GM23338 (cell line): ENCODE measurements at regions not wholly inside any gene's neighbourhood (a gene's known extent, or its start where the extent isn't known, plus 50 kb on each side); places are given as distances from the start of the nearest gene placed in this dataset.

Experiments used
- ATAC-seq: fragments of 200-7000 bp; cut with Tn5 transposase; 3 replicates; pipeline ENCODE4 v1.9.1; 2020
- DNase-seq: peaks from one replicate; pipeline ENCODE4 v3.0.0-alpha.2; 2015; ENCODE audit warnings: low spot score
- H2AFZ ChIP-seq: fragments of 200-600 bp; sonication (generic); 2 replicates; pipeline ENCODE4 v1.8.0; 2016; ENCODE audit warnings: antibody characterized with exemption, mild to moderate bottlenecking, moderate library complexity
- H3F3A ChIP-seq: fragments of 200-600 bp; sonication (generic); replicated peaks from 2 replicates; pipeline ENCODE4 v1.8.0; 2017; ENCODE audit warnings: antibody characterized with exemption, mixed run types, low read depth
- H3K27ac ChIP-seq: fragments of 200-600 bp; sonication (generic); 2 replicates; pipeline ENCODE4 v1.6.1; 2016; ENCODE audit warnings: low read depth
- H3K27me3 ChIP-seq: fragments of 200-600 bp; sonication (generic); 2 replicates; pipeline ENCODE4 v1.8.0; 2016; ENCODE audit warnings: mild to moderate bottlenecking, mixed run types, moderate library complexity; ENCODE audit not compliant: insufficient read depth
- H3K36me3 ChIP-seq: fragments of 200-600 bp; sonication (generic); 2 replicates; pipeline ENCODE4 v1.8.0; 2016; ENCODE audit warnings: mild to moderate bottlenecking; ENCODE audit not compliant: insufficient read depth
- H3K4me1 ChIP-seq: fragments of 200-600 bp; sonication (generic); 2 replicates; pipeline ENCODE4 v1.8.0; 2016; ENCODE audit warnings: mild to moderate bottlenecking, moderate library complexity; ENCODE audit not compliant: insufficient read depth
- H3K4me2 ChIP-seq: fragments of 200-600 bp; sonication (generic); 2 replicates; pipeline ENCODE4 v1.7.1; 2017; ENCODE audit warnings: mixed run types
- H3K4me3 ChIP-seq: fragments of 200-600 bp; sonication (generic); 2 replicates; pipeline ENCODE4 v1.6.1; 2016; ENCODE audit warnings: mixed run types
- H3K79me2 ChIP-seq: fragments of 200-600 bp; sonication (generic); replicated peaks from 2 replicates; pipeline ENCODE4 v1.8.0; 2017; ENCODE audit warnings: mild to moderate bottlenecking; ENCODE audit not compliant: insufficient read depth
- H3K9me2 ChIP-seq: fragments of 200-600 bp; sonication (generic); 2 replicates; pipeline ENCODE4 v1.8.0; 2017; ENCODE audit not compliant: insufficient read depth
- H4K20me1 ChIP-seq: fragments of 200-600 bp; sonication (generic); replicated peaks from 2 replicates; pipeline ENCODE4 v1.8.0; 2017; ENCODE audit warnings: mild to moderate bottlenecking; ENCODE audit not compliant: insufficient read depth
- H3K27ac Mint-ChIP-seq: 2 replicates; pipeline ENCODE4 v1.8.0; 2020; ENCODE audit warnings: inconsistent platforms, mild to moderate bottlenecking, moderate library complexity, mixed read lengths
- H3K27me3 Mint-ChIP-seq: 3 replicates; pipeline ENCODE4 v1.8.0; 2022; ENCODE audit warnings: low read depth, mild to moderate bottlenecking, moderate library complexity, mixed read lengths, inconsistent platforms; ENCODE audit not compliant: insufficient read depth, poor library complexity
- H3K36me3 Mint-ChIP-seq: 3 replicates; pipeline ENCODE4 v1.8.0; 2021; ENCODE audit warnings: low read depth, mild to moderate bottlenecking, inconsistent platforms, moderate library complexity, mixed read lengths
- H3K4me1 Mint-ChIP-seq: 3 replicates; pipeline ENCODE4 v1.8.0; 2020; ENCODE audit warnings: mild to moderate bottlenecking, inconsistent platforms, mixed read lengths
- H3K4me3 Mint-ChIP-seq: 3 replicates; pipeline ENCODE4 v1.8.0; 2021; ENCODE audit warnings: moderate library complexity, mild to moderate bottlenecking, inconsistent platforms, mixed read lengths
- H3K9me3 Mint-ChIP-seq: 3 replicates; pipeline ENCODE4 v1.8.0; 2020; ENCODE audit warnings: moderate library complexity, mild to moderate bottlenecking, inconsistent platforms, mixed read lengths
- CREB1 ChIP-seq: fragments of 250-450 bp; sonication (Bioruptor Pico); IDR thresholded peaks from 2 replicates; pipeline ENCODE4 v1.5.0; 2020; ENCODE audit warnings: low read depth, mild to moderate bottlenecking, moderate library complexity
- EZH2 ChIP-seq: fragments of 200-600 bp; sonication (generic); IDR thresholded peaks from one replicate; pipeline ENCODE4 v1.8.0; 2017; ENCODE audit warnings: antibody characterized with exemption, mild to moderate bottlenecking, low read depth; ENCODE audit not compliant: unreplicated experiment
- JUNB ChIP-seq: IDR thresholded peaks from one replicate; pipeline ENCODE4 v1.6.1; 2016; ENCODE audit warnings: antibody characterized with exemption; ENCODE audit not compliant: unreplicated experiment
- NANOG ChIP-seq: IDR thresholded peaks from 2 replicates; pipeline ENCODE4 v1.6.1; 2016; ENCODE audit warnings: antibody characterized with exemption, borderline replicate concordance
- POLR2AphosphoS5 ChIP-seq: IDR thresholded peaks from 2 replicates; pipeline ENCODE4 v1.6.1; 2016; ENCODE audit warnings: antibody characterized with exemption, low read depth
- STAT1 ChIP-seq: IDR thresholded peaks from one replicate; pipeline ENCODE4 v1.6.1; 2016; ENCODE audit warnings: antibody characterized with exemption; ENCODE audit not compliant: unreplicated experiment
- ZNF331 ChIP-seq: fragments of 250-450 bp; sonication (Bioruptor Pico); IDR thresholded peaks from 2 replicates; pipeline ENCODE4 v1.5.0; 2020; ENCODE audit warnings: low read depth, mild to moderate bottlenecking, moderate library complexity
- TF ChIP-seq, protein P1 (sequence below): fragments of 250-450 bp; sonication (Bioruptor Pico); IDR thresholded peaks from 2 replicates; pipeline ENCODE4 v1.5.0; 2020; ENCODE audit warnings: mild to moderate bottlenecking, moderate library complexity
- TF ChIP-seq, protein P2 (sequence below): IDR thresholded peaks from one replicate; pipeline ENCODE4 v1.6.1; 2018; ENCODE audit warnings: antibody characterized with exemption; ENCODE audit not compliant: unreplicated experiment
- TF ChIP-seq, protein P3 (sequence below): IDR thresholded peaks from 2 replicates; pipeline ENCODE4 v1.6.1; 2016; ENCODE audit warnings: antibody characterized with exemption

DNA sequence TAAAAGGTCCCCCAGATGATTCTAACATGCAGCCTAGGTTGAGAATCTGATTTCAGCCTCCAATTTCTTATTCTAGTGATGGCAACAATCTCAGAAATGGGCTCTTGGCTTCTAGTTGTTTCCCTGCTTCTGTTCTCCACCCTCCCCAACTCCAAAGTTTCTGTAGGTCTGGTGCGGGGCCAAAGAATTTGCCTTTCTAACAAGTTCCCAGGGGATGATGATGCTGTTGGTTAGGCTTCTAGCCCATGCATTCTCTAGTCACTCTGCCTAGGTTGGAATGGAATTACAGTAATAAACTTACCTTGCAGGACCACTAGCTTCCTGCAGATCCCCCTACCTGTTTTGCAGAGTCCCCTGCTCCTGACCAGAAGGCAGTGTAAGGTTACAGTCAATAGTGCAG is 103.2 kb upstream of the PPP2R3A start:
- Mint-ChIP-seq H3K4me3 (no peak overlapping the region), H3K4me1 (no peaks in the 10 kb centered on the region)

DNA sequence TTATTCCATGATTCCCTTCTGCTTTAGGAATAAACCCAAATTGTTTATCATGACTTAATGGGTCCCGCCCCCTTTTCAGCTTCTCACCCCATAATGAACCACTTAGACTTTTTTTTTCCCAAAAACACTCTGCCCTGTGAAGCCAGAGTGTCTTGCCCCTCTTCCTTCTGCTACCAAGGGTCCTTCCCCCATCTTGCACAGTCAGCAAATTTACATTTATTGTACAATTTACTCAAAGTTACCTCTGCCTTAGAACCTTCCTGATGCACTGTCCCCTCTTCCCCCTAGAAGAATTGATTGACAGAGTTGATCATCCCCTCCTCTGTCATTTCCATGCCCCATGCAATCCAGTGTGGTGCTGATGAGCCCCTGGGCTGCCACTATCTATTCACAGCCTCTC is 101.5 kb upstream of the PPP2R3A start:
- H3K9me3 Mint-ChIP-seq, result no peaks in the 10 kb centered on the region
- DNase-seq (no peak), ATAC-seq (no peak)
- Histone ChIP-seq H3K27me3 (no peaks in the 10 kb centered on the region), H2AFZ (no peak overlapping the region), H3K4me1 (no peaks in the 10 kb centered on the region), H3K4me3 (no peak overlapping the region), H3K36me3 (no peaks in the 10 kb centered on the region), H4K20me1 (no peaks in the 10 kb centered on the region), H3K27ac (no peak overlapping the region), H3K4me2 (no peak overlapping the region), H3K79me2 (no peaks in the 10 kb centered on the region), H3K9me2 (peaks cover 22% of the 10 kb centered on the region), H3F3A (no peaks in the 10 kb centered on the region)
- no peaks in the 10 kb centered on the region for H3K27me3 Mint-ChIP-seq
- no peak overlapping the region for H3K27ac Mint-ChIP-seq
- no peaks in the 10 kb centered on the region for H3K4me1 Mint-ChIP-seq
- H3K4me3 Mint-ChIP-seq, result no peak overlapping the region
- H3K36me3 Mint-ChIP-seq, result no peaks in the 10 kb centered on the region
- TF ChIP-seq STAT1, result no peak
- no peak for TF ChIP-seq POLR2AphosphoS5
- no peak for TF ChIP-seq JUNB
- TF ChIP-seq ZNF331 (CRISPR knock-in tag), result no peak
- TF ChIP-seq, protein P1, sequence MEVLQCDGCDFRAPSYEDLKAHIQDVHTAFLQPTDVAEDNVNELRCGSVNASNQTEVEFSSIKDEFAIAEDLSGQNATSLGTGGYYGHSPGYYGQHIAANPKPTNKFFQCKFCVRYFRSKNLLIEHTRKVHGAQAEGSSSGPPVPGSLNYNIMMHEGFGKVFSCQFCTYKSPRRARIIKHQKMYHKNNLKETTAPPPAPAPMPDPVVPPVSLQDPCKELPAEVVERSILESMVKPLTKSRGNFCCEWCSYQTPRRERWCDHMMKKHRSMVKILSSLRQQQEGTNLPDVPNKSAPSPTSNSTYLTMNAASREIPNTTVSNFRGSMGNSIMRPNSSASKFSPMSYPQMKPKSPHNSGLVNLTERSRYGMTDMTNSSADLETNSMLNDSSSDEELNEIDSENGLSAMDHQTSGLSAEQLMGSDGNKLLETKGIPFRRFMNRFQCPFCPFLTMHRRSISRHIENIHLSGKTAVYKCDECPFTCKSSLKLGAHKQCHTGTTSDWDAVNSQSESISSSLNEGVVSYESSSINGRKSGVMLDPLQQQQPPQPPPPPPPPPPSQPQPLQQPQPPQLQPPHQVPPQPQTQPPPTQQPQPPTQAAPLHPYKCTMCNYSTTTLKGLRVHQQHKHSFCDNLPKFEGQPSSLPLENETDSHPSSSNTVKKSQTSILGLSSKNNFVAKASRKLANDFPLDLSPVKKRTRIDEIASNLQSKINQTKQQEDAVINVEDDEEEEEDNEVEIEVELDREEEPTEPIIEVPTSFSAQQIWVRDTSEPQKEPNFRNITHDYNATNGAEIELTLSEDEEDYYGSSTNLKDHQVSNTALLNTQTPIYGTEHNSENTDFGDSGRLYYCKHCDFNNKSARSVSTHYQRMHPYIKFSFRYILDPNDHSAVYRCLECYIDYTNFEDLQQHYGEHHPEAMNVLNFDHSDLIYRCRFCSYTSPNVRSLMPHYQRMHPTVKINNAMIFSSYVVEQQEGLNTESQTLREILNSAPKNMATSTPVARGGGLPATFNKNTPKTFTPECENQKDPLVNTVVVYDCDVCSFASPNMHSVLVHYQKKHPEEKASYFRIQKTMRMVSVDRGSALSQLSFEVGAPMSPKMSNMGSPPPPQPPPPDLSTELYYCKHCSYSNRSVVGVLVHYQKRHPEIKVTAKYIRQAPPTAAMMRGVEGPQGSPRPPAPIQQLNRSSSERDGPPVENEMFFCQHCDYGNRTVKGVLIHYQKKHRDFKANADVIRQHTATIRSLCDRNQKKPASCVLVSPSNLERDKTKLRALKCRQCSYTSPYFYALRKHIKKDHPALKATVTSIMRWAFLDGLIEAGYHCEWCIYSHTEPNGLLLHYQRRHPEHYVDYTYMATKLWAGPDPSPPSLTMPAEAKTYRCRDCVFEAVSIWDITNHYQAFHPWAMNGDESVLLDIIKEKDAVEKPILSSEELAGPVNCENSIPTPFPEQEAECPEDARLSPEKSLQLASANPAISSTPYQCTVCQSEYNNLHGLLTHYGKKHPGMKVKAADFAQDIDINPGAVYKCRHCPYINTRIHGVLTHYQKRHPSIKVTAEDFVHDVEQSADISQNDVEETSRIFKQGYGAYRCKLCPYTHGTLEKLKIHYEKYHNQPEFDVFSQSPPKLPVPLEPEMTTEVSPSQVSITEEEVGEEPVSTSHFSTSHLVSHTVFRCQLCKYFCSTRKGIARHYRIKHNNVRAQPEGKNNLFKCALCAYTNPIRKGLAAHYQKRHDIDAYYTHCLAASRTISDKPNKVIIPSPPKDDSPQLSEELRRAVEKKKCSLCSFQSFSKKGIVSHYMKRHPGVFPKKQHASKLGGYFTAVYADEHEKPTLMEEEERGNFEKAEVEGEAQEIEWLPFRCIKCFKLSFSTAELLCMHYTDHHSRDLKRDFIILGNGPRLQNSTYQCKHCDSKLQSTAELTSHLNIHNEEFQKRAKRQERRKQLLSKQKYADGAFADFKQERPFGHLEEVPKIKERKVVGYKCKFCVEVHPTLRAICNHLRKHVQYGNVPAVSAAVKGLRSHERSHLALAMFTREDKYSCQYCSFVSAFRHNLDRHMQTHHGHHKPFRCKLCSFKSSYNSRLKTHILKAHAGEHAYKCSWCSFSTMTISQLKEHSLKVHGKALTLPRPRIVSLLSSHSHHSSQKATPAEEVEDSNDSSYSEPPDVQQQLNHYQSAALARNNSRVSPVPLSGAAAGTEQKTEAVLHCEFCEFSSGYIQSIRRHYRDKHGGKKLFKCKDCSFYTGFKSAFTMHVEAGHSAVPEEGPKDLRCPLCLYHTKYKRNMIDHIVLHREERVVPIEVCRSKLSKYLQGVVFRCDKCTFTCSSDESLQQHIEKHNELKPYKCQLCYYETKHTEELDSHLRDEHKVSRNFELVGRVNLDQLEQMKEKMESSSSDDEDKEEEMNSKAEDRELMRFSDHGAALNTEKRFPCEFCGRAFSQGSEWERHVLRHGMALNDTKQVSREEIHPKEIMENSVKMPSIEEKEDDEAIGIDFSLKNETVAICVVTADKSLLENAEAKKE (CRISPR knock-in tag), result no peak
- TF ChIP-seq NANOG, result no peak

More for the DNA sequence above, 103.2 kb upstream of the PPP2R3A start:
- Histone ChIP-seq H3K27me3 (no peaks in the 10 kb centered on the region), H3K4me1 (no peaks in the 10 kb centered on the region), H3K9me2 (peaks cover 18% of the 10 kb centered on the region), H3K27ac (no peak overlapping the region), H3K79me2 (no peaks in the 10 kb centered on the region), H3K36me3 (no peaks in the 10 kb centered on the region), H2AFZ (no peak overlapping the region), H4K20me1 (no peaks in the 10 kb centered on the region), H3K4me2 (no peak overlapping the region), H3K4me3 (no peak overlapping the region), H3F3A (no peaks in the 10 kb centered on the region)
- TF ChIP-seq EZH2 (no peak), STAT1 (no peak), JUNB (no peak), POLR2AphosphoS5 (no peak), CREB1 (no peak)
- TF ChIP-seq, protein P2, sequence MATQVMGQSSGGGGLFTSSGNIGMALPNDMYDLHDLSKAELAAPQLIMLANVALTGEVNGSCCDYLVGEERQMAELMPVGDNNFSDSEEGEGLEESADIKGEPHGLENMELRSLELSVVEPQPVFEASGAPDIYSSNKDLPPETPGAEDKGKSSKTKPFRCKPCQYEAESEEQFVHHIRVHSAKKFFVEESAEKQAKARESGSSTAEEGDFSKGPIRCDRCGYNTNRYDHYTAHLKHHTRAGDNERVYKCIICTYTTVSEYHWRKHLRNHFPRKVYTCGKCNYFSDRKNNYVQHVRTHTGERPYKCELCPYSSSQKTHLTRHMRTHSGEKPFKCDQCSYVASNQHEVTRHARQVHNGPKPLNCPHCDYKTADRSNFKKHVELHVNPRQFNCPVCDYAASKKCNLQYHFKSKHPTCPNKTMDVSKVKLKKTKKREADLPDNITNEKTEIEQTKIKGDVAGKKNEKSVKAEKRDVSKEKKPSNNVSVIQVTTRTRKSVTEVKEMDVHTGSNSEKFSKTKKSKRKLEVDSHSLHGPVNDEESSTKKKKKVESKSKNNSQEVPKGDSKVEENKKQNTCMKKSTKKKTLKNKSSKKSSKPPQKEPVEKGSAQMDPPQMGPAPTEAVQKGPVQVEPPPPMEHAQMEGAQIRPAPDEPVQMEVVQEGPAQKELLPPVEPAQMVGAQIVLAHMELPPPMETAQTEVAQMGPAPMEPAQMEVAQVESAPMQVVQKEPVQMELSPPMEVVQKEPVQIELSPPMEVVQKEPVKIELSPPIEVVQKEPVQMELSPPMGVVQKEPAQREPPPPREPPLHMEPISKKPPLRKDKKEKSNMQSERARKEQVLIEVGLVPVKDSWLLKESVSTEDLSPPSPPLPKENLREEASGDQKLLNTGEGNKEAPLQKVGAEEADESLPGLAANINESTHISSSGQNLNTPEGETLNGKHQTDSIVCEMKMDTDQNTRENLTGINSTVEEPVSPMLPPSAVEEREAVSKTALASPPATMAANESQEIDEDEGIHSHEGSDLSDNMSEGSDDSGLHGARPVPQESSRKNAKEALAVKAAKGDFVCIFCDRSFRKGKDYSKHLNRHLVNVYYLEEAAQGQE, result no peak
- TF ChIP-seq, protein P3, sequence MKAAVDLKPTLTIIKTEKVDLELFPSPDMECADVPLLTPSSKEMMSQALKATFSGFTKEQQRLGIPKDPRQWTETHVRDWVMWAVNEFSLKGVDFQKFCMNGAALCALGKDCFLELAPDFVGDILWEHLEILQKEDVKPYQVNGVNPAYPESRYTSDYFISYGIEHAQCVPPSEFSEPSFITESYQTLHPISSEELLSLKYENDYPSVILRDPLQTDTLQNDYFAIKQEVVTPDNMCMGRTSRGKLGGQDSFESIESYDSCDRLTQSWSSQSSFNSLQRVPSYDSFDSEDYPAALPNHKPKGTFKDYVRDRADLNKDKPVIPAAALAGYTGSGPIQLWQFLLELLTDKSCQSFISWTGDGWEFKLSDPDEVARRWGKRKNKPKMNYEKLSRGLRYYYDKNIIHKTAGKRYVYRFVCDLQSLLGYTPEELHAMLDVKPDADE, result no peak
- Mint-ChIP-seq H3K36me3 (no peaks in the 10 kb centered on the region), H3K27me3 (no peaks in the 10 kb centered on the region), H3K9me3 (no peaks in the 10 kb centered on the region), H3K27ac (no peak overlapping the region)
- DNase-seq, result no peak
- ATAC-seq, result no peak
